ENCODE measurements at regions not wholly inside any gene's neighbourhood (a gene's known extent, or its start where the extent isn't known, plus 50 kb on each side); places are given as distances from the start of the nearest gene placed in this dataset.

DNA sequence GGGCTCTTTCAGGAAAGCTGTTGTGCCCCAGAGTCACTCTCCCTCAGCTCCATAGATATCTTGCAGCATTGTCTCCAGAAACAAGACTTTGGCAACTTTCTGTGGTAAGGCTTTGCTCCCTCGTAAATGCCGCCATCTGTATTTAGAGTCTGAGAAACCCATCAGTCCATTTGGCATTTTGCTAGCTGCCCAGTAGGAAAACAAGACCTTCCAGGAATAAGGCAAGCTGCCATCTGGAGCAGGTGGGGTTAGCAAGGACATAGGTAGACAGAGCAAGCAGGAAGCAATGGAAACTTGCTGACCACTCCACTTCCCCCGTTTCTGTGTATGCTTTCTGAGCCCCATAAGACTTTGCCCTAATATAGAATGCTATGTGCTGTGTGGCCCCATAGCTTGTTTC lies 131.9 kb downstream of the SPATA19 start:
- Mint-ChIP-seq H3K27ac (no peak overlapping the region), H3K4me1 (no peaks in the 10 kb centered on the region), H3K4me3 (no peak overlapping the region), H3K27me3 (no peaks in the 10 kb centered on the region), H3K36me3 (no peaks in the 10 kb centered on the region), H3K9me3 (no peaks in the 10 kb centered on the region)
- DNase-seq = no peak

DNA sequence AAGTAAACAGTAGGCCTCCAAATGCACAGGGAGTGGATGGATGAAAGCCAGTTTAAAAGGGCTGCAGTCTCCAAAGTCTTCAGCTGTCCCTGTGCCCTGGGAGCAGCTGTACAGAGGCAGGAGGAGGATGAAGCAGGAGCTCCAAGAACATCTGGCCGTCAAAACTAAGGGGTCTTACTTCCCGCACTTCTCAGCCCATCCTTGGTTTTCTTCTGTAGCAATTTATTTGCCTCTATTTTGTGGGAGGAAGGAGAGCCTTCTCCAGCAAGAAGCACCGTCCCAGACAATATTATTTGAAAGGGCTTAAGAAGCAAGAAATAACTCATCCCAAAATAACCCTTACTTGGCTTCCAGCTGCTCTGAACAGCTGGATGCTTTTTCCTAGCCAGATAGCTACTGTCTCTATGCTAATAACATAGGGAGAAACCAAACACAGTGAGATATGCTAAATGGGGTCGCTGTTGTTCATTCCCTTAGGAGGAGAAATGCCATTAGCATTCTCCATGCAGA lies 133.2 kb downstream of the SPATA19 start:
- H3K27me3 Mint-ChIP-seq = no peaks in the 10 kb centered on the region
- no peak overlapping the region for H3K27ac Mint-ChIP-seq
- H3K4me1 Mint-ChIP-seq = no peaks in the 10 kb centered on the region
- H3K9me3 Mint-ChIP-seq = no peaks in the 10 kb centered on the region
- H3K36me3 Mint-ChIP-seq = no peaks in the 10 kb centered on the region
- H3K4me3 Mint-ChIP-seq = no peak overlapping the region
- no peak for DNase-seq

DNA sequence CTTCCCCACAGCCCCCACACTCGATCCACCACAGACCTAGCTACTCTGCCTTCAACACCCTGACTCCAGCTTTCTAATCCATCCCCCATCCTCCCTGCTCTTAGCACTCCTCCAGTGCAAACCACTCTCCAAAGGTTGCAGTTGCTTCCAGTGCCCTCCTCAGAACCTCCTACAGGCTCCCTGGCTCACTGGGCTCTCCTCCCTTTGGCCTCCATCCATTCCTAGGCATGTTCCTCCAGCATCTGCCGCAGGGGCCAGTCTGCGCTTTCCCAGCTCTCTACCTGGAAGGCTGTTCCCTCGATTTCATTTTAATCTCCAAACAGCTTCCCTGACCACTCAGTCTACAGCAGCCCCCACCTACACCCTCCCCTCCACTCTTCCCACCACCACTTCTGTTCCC lies 133.8 kb downstream of the SPATA19 start:
- Mint-ChIP-seq H3K9me3 (no peaks in the 10 kb centered on the region), H3K36me3 (no peaks in the 10 kb centered on the region), H3K27me3 (no peaks in the 10 kb centered on the region), H3K4me1 (no peaks in the 10 kb centered on the region), H3K4me3 (no peak overlapping the region), H3K27ac (no peak overlapping the region)
- DNase-seq = no peak

DNA sequence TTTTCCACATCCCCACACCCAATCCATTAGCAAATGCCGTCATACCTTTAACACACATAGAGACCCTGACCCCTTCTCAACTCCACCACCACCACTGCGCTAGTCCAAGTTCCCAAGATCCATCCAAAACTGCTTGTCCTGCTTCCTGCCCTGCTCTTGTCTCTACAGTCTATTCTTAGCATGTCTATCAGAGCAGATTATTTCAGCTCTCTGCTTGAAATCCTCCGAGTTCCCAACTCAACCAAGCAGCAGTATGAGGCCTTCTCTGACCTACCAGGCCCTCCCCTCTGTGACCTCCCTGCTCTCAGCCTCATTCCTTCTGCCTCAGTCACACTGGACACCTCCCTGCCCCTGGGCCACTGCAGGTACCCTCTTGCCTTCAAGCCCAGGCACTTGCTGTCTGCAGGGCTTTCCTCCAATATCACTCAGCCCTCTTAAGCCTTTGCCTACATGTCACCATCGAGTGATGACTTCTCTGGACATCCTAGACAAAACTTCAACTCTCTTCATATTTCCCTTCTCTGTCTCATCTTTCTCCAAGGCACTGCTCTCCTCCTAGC lies 134.6 kb downstream of the SPATA19 start:
- Mint-ChIP-seq H3K4me3 (no peak overlapping the region), H3K27ac (no peak overlapping the region), H3K27me3 (no peaks in the 10 kb centered on the region)

DNA sequence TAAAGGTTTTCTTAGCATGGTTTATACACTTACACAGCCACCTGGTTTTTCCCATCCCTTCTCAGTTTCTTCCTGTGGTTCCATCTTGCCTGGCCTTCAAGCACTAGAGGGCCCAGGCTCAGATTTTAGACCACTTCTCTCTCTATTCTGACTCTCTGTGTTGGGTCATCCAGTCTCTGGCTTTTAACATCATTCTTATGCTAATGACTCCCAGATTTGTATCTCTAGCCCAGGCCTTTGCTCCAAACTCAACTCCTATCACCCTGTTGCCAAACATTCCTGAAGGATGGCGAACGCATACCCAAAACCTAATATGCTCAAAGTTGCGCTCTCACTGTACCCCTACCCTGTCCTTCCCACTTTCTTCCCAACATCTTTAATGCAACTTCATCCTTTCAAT lies 135.1 kb downstream of the SPATA19 start:
- H3K27me3 Mint-ChIP-seq = no peaks in the 10 kb centered on the region
- no peaks in the 10 kb centered on the region for H3K4me1 Mint-ChIP-seq
- no peak overlapping the region for H3K4me3 Mint-ChIP-seq
- H3K9me3 Mint-ChIP-seq = no peaks in the 10 kb centered on the region
- no peaks in the 10 kb centered on the region for H3K36me3 Mint-ChIP-seq
- no peak overlapping the region for H3K27ac Mint-ChIP-seq
- no peak for DNase-seq

More for the DNA sequence above, 134.6 kb downstream of the SPATA19 start:
- no peaks in the 10 kb centered on the region for H3K36me3 Mint-ChIP-seq
- H3K9me3 Mint-ChIP-seq = no peaks in the 10 kb centered on the region
- H3K4me1 Mint-ChIP-seq = no peaks in the 10 kb centered on the region
- DNase-seq = no peak

DNA sequence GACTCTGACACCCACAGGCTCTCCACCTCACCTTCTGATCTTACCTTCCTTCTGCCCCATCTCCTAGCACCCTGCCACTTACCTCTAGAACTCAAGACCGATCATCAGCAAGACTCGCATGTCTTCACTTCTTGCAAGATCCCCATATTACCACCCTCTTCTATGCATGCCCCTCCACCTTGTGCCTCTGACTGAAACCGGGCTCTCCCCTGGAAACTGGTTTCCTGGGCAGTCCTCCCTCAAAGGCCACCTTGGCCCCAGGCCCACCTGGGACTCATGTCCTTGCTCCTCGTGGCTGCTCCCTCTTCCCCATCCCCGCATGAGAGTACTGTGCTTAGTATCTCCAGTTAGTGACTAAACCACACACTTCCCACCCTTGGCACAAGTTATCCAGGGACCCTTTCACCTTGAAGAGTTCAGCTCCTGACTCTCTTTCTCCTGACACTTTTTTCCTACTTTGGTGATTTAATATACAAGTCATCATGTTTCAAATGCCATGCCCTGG lies 136.7 kb downstream of the SPATA19 start:
- no peak for DNase-seq
- Mint-ChIP-seq H3K9me3 (no peaks in the 10 kb centered on the region), H3K27me3 (no peaks in the 10 kb centered on the region), H3K4me1 (no peaks in the 10 kb centered on the region), H3K4me3 (no peak overlapping the region), H3K27ac (no peak overlapping the region), H3K36me3 (no peaks in the 10 kb centered on the region)

DNA sequence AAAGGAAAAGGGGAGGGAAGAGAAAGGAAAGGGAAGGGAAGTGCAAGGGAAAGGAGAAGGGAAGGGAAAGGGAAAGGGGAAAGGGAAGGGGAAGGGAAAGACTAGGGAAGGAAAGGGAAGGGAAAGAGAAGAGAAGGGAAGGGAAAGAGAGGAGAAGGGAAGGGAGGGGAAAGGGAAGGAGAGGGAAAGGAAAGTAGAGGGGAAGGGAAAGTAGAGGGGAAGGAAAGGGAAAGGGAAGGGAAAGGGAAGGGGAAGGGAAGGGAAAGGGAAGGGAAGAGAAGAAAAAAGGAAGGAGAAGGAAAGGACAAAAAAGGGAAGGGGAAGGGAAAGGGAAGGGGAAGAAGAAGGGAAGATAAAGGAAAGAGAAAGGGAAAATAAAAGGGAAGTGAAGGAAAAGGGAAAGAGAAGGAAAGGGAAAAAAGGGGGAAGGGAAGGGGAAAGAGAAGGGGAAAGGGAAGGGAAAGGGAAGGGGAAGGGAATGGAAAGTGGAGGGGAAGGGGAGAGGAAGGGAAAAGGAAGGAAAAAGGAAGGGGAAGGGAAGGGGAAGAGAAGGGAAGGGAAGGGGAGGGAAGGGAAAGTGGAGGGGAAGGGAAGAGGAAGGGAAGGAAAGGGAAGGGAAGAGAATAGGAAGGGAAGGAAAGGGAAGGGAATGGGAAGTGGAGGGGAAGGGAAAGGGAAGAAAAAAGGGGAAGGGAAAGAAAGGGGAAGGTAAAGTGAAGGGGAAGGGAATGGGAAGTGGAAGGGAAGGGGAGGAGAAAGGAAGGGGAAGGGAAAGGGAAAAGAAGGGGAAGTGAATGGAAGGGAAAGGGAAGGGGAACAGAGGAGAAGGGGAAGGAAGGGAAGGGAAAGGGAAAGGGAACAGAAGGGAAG lies 138.2 kb downstream of the SPATA19 start:
- H3K27ac Mint-ChIP-seq = no peak overlapping the region
- H3K4me3 Mint-ChIP-seq = no peak overlapping the region
- no peaks in the 10 kb centered on the region for H3K36me3 Mint-ChIP-seq
- H3K9me3 Mint-ChIP-seq = no peaks in the 10 kb centered on the region
- H3K4me1 Mint-ChIP-seq = no peaks in the 10 kb centered on the region
- no peaks in the 10 kb centered on the region for H3K27me3 Mint-ChIP-seq
- DNase-seq = no peak

DNA sequence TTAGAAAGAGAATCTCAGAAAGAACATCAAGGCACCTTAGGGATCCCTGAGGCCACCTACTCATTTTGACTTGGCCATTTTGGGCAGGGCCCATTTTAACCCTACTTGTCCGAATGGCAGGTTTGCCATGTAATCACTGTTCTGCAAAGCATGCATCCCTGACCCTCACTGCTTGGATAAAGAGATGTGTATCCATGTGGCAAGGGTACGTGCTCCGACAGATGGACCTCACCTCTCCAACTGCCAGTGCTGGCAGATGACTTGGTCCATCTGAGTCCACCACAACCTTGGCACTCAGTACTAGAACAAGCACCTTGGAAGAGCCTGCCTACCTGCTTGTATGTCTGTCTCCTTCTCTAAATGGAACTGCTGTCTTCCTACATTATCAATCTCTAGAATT lies 139.4 kb downstream of the SPATA19 start:
- no peaks in the 10 kb centered on the region for H3K4me1 Mint-ChIP-seq
- DNase-seq = no peak

DNA sequence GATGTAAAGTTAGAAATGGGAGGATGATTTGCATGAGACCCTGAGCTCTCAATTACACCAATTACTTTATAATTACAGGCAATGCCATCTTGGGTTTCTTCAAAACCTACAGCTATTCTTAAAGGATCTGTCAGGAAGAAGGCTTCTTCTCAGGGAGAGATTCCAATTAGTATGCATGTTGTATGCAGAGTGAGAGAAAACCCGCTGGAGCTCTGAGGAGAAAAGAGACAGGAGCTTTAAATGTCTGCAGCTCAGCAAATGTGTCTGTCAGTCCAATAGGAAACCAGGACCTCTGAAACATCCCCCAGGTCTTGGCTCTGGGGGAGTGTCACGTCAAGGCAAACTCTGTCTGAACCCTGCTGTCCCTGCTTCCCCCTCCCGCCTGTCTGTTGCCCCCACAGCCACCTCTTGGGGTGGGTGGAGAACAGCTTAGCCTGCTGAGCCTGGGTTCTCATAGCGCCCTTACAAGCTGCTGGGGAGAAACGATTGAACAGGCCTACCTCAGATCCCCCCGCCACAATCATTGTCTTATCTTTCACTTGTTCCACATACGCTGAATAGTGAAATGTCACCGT lies 140.2 kb downstream of the SPATA19 start:
- H3K27me3 Mint-ChIP-seq = no peaks in the 10 kb centered on the region
- H3K36me3 Mint-ChIP-seq = no peaks in the 10 kb centered on the region
- H3K27ac Mint-ChIP-seq = no peak overlapping the region
- DNase-seq = no peak
- H3K4me1 Mint-ChIP-seq = no peaks in the 10 kb centered on the region
- H3K4me3 Mint-ChIP-seq = no peak overlapping the region
- no peaks in the 10 kb centered on the region for H3K9me3 Mint-ChIP-seq

More for the DNA sequence above, 139.4 kb downstream of the SPATA19 start:
- Mint-ChIP-seq H3K9me3 (no peaks in the 10 kb centered on the region), H3K27ac (no peak overlapping the region), H3K4me3 (no peak overlapping the region), H3K27me3 (no peaks in the 10 kb centered on the region), H3K36me3 (no peaks in the 10 kb centered on the region)

DNA sequence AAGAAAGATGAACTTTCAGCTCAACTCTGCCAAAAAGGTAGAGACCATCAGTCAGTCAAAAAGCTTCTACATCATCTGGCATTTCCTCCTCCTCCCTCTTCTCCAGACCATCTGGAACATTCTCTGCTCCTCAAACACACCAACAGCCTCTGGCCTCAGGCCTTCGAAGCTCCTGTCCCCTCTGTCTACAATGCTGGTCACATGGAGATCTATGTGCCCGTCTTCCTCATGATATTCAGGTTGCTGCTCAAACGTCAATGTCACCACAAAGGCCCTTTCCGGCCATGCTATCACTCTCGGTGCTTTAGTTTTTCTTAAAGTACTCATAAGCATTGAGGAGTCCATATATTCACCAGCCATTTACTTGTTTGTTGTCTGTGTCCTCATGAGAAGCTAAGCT lies 146.2 kb downstream of the SPATA19 start:
- Mint-ChIP-seq H3K4me1 (no peaks in the 10 kb centered on the region), H3K9me3 (no peaks in the 10 kb centered on the region), H3K4me3 (no peak overlapping the region), H3K36me3 (no peaks in the 10 kb centered on the region), H3K27ac (no peak overlapping the region), H3K27me3 (no peaks in the 10 kb centered on the region)
- no peak for DNase-seq

DNA sequence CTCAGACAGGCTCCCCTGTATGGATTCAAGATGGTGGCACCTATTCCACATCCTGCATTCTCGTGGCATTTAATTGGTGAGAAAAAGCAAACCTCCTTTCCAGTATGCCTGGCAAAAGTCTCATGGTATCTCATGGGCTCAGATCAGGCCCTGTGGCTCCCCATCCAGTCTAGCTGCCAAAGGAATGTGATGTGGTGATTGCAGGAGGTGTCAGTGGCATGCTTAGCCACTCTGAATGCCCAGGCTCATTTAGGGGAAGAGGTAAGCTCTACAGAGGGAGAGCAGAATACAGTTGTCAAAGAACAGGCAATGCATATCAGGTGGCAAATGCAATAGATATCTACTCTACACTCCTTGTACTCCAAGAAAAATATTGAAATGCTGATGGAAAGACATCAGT lies 146.7 kb downstream of the SPATA19 start:
- no peak for DNase-seq
- H3K27me3 Mint-ChIP-seq = no peaks in the 10 kb centered on the region
- H3K4me3 Mint-ChIP-seq = no peak overlapping the region
- H3K27ac Mint-ChIP-seq = no peak overlapping the region
- no peaks in the 10 kb centered on the region for H3K36me3 Mint-ChIP-seq
- no peaks in the 10 kb centered on the region for H3K9me3 Mint-ChIP-seq
- H3K4me1 Mint-ChIP-seq = no peaks in the 10 kb centered on the region

DNA sequence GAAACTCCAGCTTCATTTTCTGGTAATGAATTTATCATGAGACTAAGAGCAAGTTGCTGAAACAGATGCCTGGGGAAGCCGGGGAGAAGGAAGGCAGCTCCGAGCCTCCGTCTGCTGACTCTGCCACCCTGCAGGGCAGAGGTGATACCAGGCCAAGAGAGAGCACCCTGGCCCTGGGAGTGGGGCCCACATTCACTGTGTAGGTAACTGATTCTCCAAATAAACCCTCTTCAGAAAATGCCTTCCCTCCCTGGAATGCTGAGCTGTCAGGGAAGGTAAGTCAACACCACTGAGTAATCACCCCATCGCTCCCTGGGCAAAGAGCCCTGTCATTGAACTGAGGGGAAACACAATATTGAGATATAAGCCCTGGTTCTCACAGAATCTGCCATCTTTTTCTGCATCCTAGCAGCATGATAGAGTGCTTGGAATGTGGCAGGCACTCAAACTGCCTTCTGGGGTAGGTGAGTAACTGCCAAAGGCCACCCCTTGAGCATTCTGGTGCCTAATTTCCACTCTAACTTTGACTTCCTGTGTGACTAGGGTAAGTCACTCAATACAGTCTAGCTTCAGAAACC lies 147.6 kb downstream of the SPATA19 start:
- Mint-ChIP-seq H3K9me3 (no peaks in the 10 kb centered on the region), H3K27ac (no peak overlapping the region), H3K4me1 (no peaks in the 10 kb centered on the region), H3K27me3 (no peaks in the 10 kb centered on the region), H3K36me3 (no peaks in the 10 kb centered on the region), H3K4me3 (no peak overlapping the region)
- DNase-seq = no peak

DNA sequence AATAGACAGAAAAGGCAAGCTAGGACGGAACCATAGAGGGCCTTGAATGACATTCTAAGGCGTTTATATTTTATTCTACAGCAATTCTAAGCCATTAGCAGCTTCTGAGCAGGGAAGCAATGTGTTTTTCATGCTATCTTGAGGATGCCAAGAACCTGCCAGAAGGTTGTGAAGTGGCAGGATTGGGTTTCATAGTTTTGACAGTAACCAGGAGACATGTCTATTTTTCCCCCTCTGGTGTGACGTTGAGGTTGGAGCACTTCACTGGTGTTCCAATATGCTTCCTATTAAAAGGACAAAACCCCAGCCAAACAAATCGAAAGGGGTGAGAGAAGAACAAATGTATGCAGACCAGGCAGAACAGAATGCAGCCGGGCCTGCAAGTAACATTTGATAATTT lies 148.2 kb downstream of the SPATA19 start:
- Mint-ChIP-seq H3K36me3 (no peaks in the 10 kb centered on the region), H3K27me3 (no peaks in the 10 kb centered on the region), H3K4me1 (no peaks in the 10 kb centered on the region), H3K9me3 (no peaks in the 10 kb centered on the region), H3K27ac (no peak overlapping the region), H3K4me3 (no peak overlapping the region)
- DNase-seq = no peak

DNA sequence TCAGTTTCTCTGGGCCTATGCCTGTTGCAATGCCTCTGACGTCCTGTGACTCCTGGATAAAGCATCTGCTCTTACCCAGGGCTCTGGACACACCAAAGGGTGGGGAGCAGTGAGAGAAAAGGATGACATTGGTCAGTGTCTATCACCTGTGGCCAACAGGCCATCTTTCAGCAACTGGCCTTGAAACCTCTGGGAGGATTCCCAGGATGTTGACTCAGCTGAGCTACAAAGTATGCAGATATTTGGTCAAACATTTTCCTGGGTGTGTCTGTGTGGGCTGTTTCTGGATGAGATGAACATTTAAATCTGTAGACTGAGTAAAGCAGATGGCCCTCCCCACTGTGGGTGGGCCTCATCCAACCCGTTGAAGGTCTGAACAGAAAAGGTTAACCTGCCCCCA lies 149.9 kb downstream of the SPATA19 start:
- no peak overlapping the region for H3K4me3 Mint-ChIP-seq
- H3K4me1 Mint-ChIP-seq = no peaks in the 10 kb centered on the region
- H3K9me3 Mint-ChIP-seq = no peaks in the 10 kb centered on the region
- no peaks in the 10 kb centered on the region for H3K27me3 Mint-ChIP-seq
- DNase-seq = no peak
- no peak overlapping the region for H3K27ac Mint-ChIP-seq
- H3K36me3 Mint-ChIP-seq = no peaks in the 10 kb centered on the region

DNA sequence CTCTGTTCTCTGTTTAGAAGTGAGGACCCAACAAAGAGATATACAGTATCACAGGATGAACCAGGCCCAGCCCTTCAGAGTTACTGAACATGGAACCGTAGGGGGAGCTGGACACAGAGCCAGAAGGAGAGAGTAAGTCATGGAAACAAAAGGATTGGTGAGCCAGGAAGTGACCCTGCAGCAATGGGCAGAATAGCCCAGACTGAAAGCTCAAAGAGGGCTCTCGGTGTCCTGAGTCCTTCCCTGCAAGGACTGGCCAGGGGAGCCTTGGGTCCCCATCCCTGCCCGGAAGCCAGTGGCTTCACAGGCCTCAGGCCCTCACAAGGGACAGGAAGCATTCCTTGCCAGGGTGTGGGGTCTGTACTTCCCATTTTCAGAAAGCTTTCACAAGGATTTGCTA lies 150.6 kb downstream of the SPATA19 start:
- Mint-ChIP-seq H3K4me3 (no peak overlapping the region), H3K9me3 (no peaks in the 10 kb centered on the region), H3K27me3 (no peaks in the 10 kb centered on the region), H3K36me3 (no peaks in the 10 kb centered on the region), H3K27ac (no peak overlapping the region), H3K4me1 (no peaks in the 10 kb centered on the region)
- no peak for DNase-seq

Measured in activated naive CD8-positive, alpha-beta T cell treated with anti-CD3 and anti-CD28 coated beads for 36 hours (primary cell).